HL-60 (cell line): ENCODE measurements at regions not wholly inside any gene's neighbourhood (a gene's known extent, or its start where the extent isn't known, plus 50 kb on each side); places are given as distances from the start of the nearest gene placed in this dataset.

Source experiments
- DNase-seq, 2 experiments: peaks; one replicate each; pipeline ENCODE4 v3.0.0-alpha.2; 2010 to 2020; ENCODE audit warnings: low read depth in 1 of 2, low spot score in 1 of 2
- H3K27ac ChIP-seq: fragments of 250-450 bp; sonication (Bioruptor Pico); replicated peaks from 2 replicates; pipeline ENCODE4 v1.5.1; 2020; ENCODE audit warnings: mild to moderate bottlenecking, moderate library complexity
- H3K27me3 ChIP-seq: fragments of 250-450 bp; sonication (Bioruptor Pico); 2 replicates; pipeline ENCODE4 v1.5.1; 2021; ENCODE audit warnings: mild to moderate bottlenecking, moderate library complexity; ENCODE audit not compliant: insufficient read depth, poor library complexity, severe bottlenecking
- H3K4me3 ChIP-seq: replicated peaks from 2 replicates; pipeline ENCODE4 v1.5.1; 2011; ENCODE audit warnings: mild to moderate bottlenecking, control low read depth, low read length; ENCODE audit not compliant: insufficient read depth
- CTCF ChIP-seq: IDR thresholded peaks from one replicate; pipeline ENCODE4 v1.5.1; 2011; ENCODE audit warnings: low read length, control low read depth, inconsistent platforms; ENCODE audit not compliant: insufficient read depth
- GABPA ChIP-seq: IDR thresholded peaks from 2 replicates; pipeline ENCODE4 v1.6.1; 2012; ENCODE audit warnings: low read depth
- POLR2AphosphoS5 ChIP-seq: IDR thresholded peaks from 2 replicates; pipeline ENCODE4 v1.6.1; 2012; ENCODE audit warnings: low read depth
- REST ChIP-seq: IDR thresholded peaks from 2 replicates; pipeline ENCODE4 v1.6.1; 2012; ENCODE audit warnings: low read depth; ENCODE audit not compliant: insufficient replicate concordance
- SPI1 ChIP-seq: IDR thresholded peaks from 2 replicates; pipeline ENCODE4 v1.6.1; 2012; ENCODE audit warnings: low read depth, mild to moderate bottlenecking, borderline replicate concordance

- no peak overlapping the region for H3K4me3 ChIP-seq
- H3K27me3 ChIP-seq = no peaks in the 10 kb centered on the region
- no peak for DNase-seq
- TF ChIP-seq CTCF (no peak), REST (no peak), POLR2AphosphoS5 (no peak), SPI1 (no peak), GABPA (no peak)
- no peak overlapping the region for H3K27ac ChIP-seq
Measured at GRCh38 chr9:12973710-12974109, 198.9 kb downstream of the LURAP1L start.

GRCh38 chr9:12974671-12975070 is 199.9 kb downstream of the LURAP1L start:
- no peak overlapping the region for H3K27ac ChIP-seq
- no peaks in the 10 kb centered on the region for H3K27me3 ChIP-seq
- no peak for DNase-seq
- TF ChIP-seq POLR2AphosphoS5 (no peak), GABPA (no peak), REST (no peak), SPI1 (no peak), CTCF (no peak)
- H3K4me3 ChIP-seq = no peak overlapping the region

GRCh38 chr9:12975496-12975895 is 200.7 kb downstream of the LURAP1L start:
- TF ChIP-seq SPI1 = no peak
- TF ChIP-seq GABPA = no peak
- TF ChIP-seq REST = no peak
- no peak for TF ChIP-seq POLR2AphosphoS5
- TF ChIP-seq CTCF = no peak
- H3K4me3 ChIP-seq = no peak overlapping the region
- no peak overlapping the region for H3K27ac ChIP-seq
- no peak for DNase-seq
- H3K27me3 ChIP-seq = no peaks in the 10 kb centered on the region
